ENCODE measurements at regions not wholly inside any gene's neighbourhood (a gene's known extent, or its start where the extent isn't known, plus 50 kb on each side); places are given as distances from the start of the nearest gene placed in this dataset.
"Not testable (repeated sequence)": the region's sequence is repeated elsewhere in the genome, so short reads cannot be mapped to it uniquely, and the experiment has no call there.

DNA sequence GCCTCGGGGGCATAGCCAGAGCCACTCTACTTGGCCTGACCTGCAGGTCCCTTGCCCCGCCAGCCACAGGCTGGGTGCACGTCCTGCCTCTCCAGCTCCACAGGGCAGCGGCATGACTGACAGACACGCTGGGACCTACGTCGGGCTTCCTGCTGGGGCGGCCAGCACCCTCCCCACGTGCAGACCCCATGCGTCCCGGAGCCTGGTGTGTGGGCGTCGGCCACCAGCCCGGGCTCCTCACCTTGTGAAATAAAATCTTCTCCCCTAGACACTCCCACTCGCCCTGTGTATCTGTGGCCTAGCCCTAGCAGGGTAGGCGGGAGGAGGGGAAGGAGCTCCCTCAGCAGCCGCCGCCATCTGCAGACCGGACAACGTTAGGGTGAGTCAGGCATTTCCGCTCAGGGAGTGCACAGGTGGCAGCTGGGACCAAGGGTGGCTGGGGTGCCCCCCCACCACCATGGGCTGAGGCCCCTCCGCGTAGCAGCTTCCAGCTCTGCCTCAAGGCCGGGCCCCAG is 119.5 kb downstream of the IGLL1 start:
- not testable (repeated sequence) for DNase-seq

DNA sequence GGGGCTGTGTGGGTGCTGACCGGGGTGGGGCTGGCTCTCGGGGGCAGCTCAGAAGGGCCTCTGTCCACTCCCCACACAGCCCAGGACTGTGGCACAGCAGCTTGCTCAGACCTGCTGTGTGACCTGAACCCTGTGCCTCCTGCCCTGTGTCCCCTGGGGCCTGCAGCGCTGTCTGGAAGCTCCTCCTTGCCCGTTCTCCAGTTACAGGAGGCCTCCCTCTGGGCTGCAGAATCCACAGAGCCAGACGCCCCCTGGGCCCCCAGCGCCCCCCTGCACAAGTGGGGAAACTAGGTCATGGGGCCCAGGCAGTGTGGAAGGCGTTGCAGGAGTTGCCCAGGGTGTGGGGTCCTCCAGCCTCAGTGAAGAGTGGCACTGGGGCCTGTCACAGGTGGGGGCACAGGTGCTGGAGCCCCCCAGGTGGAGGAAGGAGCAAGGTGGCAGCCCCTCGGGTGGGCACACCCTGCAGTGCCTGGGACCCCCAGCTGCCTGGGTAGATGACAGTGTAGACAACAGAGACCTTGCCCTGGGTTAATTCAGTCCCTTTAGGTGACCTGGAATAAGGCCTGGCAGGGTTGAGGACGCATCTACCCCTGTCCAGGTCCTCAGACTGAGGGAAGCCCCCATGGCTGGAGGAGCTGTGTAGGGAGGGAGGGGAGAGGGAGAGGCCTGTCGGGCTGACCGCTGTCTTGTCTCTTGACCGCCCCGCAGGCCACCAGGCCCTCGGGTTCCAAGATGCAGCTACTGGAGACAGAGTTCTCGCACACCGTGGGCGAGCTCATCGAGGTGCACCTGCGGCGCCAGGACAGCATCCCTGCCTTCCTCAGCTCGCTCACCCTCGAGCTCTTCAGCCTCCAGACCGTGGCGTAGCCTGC is 120.2 kb downstream of the IGLL1 start:
- DNase-seq: not testable (repeated sequence)

DNA sequence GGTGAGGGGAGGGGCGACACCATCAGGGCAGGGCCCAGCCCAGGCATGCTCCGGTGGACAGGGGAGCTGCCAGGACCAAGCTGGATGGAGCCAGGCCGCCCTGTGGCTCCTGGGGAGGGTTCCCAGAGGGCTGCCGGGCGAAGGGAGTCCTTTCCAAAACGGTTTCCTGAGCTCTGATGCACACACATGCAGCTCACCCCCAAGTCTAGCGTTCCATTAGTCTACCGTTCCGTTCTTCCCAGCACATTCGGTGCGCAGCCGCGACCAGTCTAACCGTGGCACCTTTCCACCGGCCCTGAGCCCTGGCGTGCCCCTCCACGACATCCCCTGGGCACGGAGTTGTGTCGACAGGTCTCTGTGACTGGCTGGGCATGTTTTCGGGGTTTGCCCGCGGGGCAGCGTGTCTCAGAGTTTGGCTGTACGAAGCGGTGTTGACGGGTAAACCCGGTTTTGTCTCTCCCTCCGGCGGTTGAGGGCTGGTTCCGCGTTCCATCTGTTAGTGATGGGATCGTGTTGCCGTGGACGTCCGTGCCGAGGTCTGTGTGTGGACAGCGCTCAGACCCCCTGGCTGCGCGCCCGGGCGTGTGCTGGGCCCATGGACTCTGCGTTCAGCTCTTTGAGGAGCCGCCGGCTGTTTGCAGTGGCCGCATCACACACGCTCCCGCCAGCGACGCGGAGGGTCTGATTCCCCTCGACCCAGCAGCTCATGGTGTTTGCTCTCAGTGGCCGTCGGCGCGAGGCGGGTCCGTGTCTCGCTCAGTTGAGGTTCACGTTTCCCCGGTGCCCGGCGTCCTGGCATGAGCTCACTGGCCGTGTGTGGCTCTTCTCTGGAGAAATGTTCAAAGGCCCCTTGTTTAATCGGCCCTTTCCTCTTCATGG is 121.2 kb downstream of the IGLL1 start:
- no peak for DNase-seq

DNA sequence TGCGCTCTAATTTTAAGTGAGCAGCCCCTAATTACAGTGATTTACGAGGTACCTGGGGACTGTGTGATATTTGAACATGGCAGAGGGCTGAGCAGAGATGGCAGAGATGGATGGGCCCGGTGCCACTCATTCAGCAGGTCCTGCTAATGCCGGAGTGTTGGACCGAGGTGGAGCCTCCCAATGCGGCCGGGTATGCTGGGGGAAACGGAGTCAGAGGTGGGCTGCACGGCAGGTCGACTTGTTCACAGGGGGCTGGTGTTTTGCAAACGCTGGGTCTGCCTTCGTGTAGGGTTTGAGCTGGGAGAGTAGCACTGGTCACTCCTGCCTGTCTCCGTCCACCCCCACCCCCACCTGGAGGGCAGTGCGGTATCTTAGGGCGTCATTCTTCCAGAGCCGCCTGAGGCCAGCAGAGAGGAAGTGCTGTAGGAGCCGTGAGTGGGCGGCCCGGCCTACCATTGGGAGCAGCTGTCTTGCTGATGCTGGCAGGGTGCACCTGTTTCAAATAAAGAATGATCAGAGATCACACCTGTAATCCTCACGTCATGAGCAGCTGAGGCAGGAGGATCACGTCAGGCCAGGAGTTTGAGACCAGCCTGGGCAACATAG is 122.6 kb downstream of the IGLL1 start:
- DNase-seq: no peak

DNA sequence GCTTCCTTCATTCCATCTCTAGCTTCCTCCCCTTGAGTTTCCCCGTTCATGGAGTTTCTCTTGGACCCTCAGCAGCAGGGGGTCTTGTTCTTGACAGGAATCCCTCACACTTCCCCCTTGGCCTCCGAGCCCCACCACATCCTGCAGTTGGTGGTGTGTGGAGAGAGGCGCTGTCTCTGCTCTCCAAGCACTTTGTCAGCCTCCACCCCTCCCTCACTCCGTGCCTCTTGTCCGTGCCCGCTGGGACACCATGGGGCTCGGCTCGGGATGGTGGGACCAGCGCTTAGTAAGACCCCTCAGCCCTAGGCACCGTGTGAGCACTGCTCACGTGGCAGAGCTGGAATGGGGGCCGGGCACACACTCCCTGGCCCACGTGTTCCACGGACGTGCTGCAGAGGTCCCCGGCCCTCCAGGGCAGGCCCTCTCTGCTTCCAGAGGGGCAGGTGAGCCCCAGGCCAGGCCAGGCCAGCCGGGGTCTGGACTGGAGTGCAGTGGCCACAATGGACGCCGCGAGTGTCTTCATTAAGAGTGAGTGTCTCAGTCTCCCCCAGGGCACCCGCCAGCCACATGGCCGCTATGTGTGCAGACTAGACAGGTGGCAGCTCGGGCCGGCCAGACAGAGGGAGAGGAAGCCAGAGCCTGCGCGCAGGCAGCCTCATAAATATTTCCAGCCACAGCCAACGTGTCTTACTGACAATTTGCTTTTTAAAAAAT is 123.3 kb downstream of the IGLL1 start:
- not testable (repeated sequence) for DNase-seq

DNA sequence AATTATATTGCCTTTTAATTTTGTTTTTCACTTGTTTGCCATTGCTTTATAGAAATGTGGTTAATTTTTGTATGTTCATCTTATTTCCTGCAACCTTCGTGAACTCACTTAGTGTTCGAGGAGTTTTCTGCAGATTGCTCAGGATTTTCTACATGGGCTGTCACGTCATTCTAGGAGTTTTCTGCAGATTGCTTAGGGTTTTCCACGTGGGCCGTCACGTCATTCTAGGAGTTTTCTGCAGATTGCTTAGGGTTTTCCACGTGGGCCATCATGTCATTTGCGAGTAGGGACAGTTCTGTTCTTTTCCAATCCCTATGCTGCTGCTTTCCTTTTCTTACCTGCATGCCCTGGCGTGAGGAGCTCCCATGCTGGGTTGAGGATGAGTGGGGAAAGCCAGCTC is 125.7 kb downstream of the IGLL1 start:
- DNase-seq: not testable (repeated sequence)

DNA sequence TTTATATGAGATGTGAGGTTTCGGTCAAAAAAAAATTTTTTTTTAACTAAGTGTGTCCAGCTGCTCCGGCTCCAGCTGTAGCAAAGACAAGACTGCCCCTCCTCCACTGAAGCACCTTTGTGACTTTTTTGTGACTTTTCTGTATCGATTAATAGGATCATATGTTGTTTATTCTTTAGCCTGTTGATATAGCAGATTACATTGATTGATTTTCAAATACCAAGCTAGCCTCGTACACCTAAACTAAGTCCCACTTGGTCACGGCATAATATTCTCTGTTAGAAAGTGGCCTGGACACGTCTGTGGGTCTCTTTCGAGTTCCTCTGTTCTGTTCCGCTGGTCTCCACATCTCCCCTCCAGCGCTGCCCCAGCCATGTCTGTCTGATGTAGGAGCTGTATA is 126.8 kb downstream of the IGLL1 start:
- no peak for DNase-seq

DNA sequence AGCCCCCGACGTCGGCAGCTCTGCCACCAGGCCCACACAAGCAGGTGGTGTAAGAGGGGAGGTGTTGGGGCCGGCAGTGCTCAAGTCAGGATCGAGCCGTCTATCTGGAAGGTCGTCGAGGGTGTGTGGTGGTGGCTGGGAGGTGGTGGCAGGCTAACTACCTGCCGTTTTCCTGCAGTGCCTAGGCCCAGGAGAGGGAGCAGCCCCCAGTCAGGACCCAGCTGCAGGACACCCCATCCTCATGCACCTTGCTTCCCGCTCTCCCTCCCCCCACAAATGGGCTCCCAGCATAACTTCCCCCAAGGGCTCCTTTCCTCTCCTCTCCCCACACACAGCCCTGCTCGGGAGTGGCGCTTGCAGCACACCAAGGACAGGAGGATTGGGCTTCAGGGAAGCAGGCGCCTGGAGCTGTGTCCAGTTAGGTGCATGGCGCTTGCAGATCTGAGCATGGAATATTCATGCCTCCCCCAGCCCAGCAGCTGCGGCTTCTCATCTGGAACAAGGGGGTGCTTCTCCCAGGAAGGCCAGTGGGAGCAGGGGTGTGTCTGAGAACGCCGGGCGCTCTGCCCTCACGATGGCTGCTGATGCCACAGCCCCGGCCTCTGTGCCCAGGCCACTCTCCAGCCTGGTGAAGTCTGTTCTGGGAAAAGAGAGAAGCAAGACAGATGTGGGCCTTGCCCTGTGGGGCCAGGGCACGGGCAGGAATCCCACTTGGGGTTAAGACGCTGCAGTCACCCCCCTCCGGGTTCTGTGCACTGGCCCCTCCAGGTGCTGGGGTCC is 127.7 kb downstream of the IGLL1 start:
- DNase-seq: no peak

DNA sequence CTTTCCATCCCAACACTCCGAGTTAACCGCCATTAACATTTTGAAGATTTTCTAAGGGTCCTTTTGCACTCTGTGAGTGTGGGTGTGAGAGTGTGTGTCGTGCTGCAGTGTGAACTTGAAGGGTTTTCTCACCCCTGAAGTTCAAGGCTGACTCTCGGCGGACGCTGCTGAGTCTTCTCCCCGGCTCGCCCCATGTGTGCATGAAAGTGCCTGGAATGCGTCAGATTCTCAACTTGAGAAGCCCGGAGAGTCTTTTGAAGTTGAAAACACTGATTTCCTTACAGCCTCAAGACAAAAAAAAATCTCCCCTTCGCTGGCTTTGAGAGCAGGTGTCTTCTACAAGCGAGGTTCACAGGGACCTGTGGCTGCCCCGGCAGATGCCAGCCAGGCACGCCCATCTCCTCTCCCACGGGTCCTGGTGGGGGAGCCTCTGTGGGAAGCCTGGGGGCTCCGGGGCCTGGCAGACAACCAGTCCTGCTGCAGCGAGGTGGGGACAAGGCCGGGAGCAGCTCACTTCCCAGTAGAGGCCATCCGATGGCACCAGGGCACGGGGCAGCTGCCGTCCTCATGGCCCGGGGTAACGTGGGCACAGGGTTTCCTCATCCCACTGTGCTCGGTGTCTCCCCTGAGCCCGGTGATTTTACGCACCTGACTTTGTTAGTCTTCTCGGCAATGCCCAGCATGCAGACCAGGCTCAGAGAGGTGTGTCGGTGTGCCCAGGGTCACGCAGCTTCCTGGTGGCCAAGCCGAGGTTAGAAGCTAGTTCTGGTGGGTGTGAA is 128.4 kb downstream of the IGLL1 start:
- not testable (repeated sequence) for DNase-seq

DNA sequence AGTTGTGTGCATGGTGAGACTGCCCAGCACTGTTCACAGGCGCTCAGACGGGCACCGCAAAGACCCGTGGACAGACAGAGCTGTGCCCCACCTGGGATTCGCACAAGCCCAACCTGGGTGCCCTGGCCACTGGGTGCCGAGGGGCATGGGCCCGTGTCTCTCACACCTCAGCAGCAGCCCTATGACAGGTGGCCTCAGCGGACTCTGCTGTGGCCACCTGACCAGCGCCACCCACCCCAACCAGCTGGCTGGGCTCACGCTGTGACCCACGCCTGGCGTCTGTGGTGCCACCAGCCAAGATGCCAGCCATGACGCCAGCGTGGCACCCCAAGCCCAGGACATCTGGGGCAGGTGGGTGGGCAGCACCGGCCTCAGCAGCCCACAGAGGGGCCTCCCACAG is 129.3 kb downstream of the IGLL1 start:
- not testable (repeated sequence) for DNase-seq

DNA sequence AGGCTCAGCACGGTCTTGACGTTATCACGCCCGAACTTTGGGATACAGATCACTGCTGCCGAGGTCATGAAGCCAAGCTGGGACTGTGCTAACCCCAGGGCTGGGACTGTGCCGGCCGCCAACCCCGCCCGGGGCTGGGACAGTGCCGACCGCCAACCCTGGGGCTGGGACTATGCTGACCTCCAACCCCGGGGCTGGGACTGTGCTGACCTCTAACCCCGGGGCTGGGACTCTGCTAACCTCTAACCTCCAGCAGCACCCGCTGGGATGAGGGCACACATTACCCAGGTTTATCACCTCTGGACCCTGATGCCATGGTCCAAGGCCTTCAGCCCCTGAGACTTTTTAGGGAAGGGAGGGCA is 129.7 kb downstream of the IGLL1 start:
- DNase-seq: no peak

DNA sequence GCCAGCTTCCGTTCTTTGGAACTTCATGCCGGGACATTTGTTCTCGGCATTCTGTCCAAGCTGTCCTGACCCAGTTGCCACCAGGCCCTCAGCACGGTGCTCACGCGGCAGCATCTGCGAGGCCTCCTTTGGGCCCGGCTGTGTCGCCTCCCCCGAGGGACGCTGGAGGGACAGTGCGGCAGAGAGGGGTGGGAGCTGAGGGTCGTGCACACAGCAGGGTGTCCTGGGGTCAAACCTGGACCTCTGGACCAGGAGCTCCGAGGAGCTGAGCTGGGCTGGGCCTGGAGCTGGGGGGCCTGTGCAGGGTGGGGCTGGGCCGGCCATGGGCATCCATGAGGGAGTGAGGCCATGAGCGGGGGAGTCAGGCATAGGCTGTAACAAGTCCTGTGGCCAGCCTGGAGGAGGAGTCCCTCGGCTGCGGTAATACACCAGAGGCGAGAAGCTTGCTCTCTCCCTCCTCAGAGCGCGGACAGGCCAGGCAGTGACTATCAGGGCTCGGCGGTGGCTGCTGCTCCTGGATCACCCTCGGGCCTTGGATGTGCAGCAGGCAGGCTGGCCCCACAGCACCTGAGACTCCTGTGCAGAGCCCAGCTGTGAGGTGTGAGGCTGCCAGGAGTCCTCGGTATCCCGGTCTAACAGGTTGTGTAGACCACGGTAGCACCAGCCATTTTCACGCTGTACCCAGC is 130.2 kb downstream of the IGLL1 start:
- DNase-seq: not testable (repeated sequence)

DNA sequence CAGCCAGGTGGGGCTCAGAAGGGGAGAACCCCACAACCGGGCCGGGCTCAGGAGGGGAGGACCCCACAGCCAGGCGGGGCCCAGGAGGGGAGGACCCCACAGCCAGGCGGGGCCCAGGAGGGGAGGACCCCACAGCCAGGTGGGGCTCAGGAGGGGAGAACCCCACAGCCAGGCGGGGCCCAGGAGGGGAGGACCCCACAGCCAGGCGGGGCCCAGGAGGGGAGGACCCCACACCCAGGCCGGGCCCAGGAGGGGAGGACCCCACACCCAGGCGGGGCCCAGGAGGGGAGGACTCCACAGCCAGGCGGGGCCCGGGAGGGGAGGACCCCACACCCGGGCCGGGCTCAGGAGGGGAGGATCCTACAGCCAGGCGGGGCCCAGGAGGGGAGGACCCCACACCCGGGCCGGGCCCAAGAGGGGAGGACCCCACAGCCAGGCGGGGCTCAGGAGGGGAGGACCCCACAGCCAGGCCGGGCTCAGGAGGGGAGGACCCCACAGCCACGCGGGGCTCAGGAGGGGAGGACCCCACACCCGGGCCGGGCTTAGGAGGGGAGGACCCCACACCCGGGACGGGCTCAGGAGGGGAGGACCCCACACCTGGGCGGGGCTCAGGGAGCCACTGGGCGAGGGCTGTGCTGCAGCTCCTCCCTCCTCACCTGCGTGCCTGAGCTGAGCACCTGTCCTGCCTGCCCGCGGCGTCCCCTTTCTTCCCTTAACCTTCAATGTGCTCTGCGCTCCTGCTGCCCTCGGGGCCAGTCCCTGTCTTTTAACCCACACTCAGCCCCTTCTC is 131.4 kb downstream of the IGLL1 start:
- DNase-seq: not testable (repeated sequence)

DNA sequence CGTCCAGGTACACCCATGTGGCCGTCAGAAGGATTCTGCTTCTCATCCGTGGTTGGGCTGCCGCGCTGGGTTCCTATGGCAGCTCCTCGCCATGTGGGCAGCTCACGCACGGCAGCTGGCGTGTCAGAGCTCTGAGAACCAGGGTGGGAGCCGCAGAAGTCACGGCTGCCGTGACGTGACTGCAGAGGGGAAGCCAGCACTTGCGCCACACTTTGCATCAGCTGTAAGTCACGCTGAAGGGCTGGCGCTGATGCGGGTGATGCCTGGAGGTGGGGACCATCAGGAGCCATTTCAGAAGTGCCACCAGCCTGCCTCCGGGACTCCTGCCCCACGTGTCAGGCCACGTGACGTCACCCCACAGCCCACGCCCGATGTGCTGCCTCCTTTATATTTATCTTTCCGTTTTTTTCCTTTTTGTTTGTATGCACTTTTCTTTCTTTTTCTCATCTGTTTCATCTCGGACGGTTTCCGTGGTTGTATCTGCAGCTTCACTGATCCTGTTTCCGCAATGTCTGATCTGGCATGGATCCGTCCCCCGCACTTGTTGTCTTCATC is 133.2 kb downstream of the IGLL1 start:
- DNase-seq: no peak

DNA sequence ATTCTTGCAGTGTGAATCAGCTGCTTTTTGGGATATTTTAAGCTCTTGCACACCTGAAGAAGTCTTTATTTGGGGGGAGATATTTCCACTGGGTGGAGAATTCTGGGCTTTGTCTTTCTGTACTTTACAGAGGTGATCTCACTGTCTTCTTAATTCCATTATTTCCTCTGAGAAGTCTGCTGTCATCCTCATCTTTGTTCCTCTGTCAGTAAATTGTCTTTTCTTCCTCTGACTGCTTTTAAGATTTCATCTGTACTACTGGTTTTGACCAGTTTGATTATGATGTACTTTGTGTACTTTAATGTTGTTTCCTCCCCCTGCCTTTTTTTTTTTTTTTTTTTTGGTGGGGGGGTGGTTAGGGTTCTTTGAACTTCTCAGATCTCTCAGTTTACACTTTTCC is 133.9 kb downstream of the IGLL1 start:
- DNase-seq: not testable (repeated sequence)

DNA sequence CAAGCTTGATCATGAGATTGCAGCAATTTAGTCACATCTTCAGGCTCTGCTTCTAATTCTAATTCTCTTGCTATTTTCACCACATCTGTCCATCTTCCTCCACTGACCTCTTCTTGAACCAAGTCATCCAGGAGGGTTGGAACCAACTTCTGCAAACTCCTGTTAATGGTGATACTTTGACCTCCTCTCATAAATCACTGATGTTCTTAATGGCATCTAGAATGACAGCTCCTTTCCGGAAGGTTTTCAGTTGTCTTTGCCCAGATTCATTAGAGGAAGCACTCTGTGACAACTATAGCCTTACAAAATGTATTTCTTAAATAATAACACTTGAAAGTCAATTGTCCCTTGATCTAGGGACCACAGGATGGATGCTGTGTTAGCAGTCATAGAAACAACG is 136.2 kb downstream of the IGLL1 start:
- DNase-seq: not testable (repeated sequence)

DNA sequence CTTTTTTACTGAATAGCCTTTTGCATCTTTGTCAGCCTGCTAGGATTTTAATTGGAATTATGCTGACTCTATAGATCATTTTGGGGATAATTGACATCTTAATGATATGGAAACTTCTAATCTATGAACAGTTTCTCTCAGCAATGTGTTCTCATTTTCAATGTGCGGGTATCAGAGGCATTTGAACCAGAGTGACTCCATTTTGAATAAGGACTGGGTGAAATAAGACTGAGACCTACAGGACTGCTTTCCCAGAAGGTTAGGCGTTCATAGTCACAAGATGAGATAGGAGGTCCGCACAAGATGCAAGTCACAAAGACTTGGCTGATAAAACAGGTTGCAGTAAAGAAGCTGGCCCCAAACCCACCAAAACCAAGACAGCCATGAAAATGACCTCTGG is 140.5 kb downstream of the IGLL1 start:
- DNase-seq: not testable (repeated sequence)

DNA sequence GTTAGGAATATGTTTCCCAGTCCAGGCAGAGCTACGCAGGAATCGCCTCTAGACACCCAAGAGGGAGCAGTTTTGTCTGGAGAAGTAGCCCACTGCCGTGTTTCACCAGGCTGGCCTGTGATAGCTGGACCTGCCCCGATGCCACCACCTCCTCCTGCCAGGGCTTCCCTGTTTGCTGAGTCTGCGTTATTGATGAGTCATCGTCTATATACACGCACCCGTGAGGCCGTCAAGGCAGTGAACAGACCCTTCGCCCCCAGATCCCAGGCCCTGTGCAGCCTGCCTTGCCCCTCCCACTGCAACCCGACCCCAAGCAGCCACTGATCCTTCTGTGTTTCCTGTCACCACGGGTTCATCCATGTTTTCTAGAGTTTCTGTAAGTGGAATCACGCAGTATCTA is 141.9 kb downstream of the IGLL1 start:
- no peak for DNase-seq

DNA sequence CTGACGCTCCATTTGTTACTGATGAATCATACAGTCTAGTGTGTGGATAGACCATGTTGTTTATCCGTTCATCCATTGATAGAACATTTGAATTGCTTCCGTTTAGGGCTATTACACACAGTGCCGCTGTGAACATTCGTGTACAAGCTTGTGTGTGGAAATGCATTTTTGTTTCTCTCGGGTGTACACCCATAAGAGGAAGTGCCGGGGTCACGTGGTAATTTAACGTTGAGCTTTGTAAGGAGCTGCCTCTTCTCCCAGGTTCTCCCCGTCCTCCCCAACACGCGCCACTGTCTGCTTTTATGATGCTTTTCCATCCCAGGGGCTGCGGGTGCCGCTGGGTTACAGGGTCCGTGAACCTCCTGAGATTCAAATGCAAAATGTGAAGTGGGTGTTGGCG is 142.3 kb downstream of the IGLL1 start:
- no peak for DNase-seq

Data from fibroblast of skin of abdomen (primary cell).